OCI-LY1 (cell line): ENCODE measurements at regions not wholly inside any gene's neighbourhood (a gene's known extent, or its start where the extent isn't known, plus 50 kb on each side); places are given as distances from the start of the nearest gene placed in this dataset.

Experiments
- H2AFZ ChIP-seq: fragments of 200-600 bp; sonication (generic), shearing (Covaris generic); 2 replicates; pipeline ENCODE4 v1.6.0; 2014; ENCODE audit warnings: antibody characterized with exemption, mild to moderate bottlenecking, low read length
- H3F3A ChIP-seq: fragments of 200-600 bp; sonication (generic), shearing (Covaris generic); 2 replicates; pipeline ENCODE4 v1.6.0; 2014; ENCODE audit warnings: mild to moderate bottlenecking, antibody characterized with exemption, low read length, moderate library complexity; ENCODE audit not compliant: insufficient read depth
- H3K27ac ChIP-seq: fragments of 200-600 bp; sonication (generic); 2 replicates; pipeline ENCODE4 v1.5.1; 2014; ENCODE audit warnings: low read length, mixed run types, mild to moderate bottlenecking, low read depth; ENCODE audit not compliant: poor library complexity, severe bottlenecking
- H3K27me3 ChIP-seq: fragments of 200-600 bp; sonication (generic); 2 replicates; pipeline ENCODE4 v1.6.0; 2014; ENCODE audit warnings: antibody characterized with exemption, mild to moderate bottlenecking, low read length, moderate library complexity; ENCODE audit not compliant: insufficient read depth
- H3K36me3 ChIP-seq: fragments of 200-600 bp; sonication (generic); 2 replicates; pipeline ENCODE4 v1.6.1; 2014; ENCODE audit warnings: mild to moderate bottlenecking, antibody characterized with exemption, low read length, moderate library complexity, mixed read lengths; ENCODE audit not compliant: insufficient read depth
- H3K4me1 ChIP-seq: fragments of 200-600 bp; sonication (generic); 2 replicates; pipeline ENCODE4 v1.5.1; 2014; ENCODE audit warnings: mild to moderate bottlenecking, low read length, moderate library complexity; ENCODE audit not compliant: insufficient read depth, severe bottlenecking
- H3K4me2 ChIP-seq: fragments of 200-600 bp; sonication (generic), shearing (Covaris generic); 2 replicates; pipeline ENCODE4 v1.6.1; 2014; ENCODE audit warnings: low read length
- H3K4me3 ChIP-seq: fragments of 200-600 bp; sonication (generic); 2 replicates; pipeline ENCODE4 v1.5.1; 2014; ENCODE audit warnings: low read length, low read depth, mild to moderate bottlenecking, mixed read lengths; ENCODE audit not compliant: poor library complexity, severe bottlenecking
- H3K79me2 ChIP-seq: fragments of 200-600 bp; shearing (Covaris generic); 2 replicates; pipeline ENCODE4 v1.6.1; 2016; ENCODE audit warnings: mixed run types, low read length, mixed read lengths; ENCODE audit not compliant: insufficient read depth
- H3K9ac ChIP-seq: fragments of 200-600 bp; sonication (generic), shearing (Covaris generic); 2 replicates; pipeline ENCODE4 v1.6.1; 2014; ENCODE audit warnings: mild to moderate bottlenecking, low read length, mixed read lengths
- H3K9me2 ChIP-seq: fragments of 200-600 bp; sonication (generic), shearing (Covaris generic); 2 replicates; pipeline ENCODE4 v1.6.1; 2014; ENCODE audit warnings: low read depth, mild to moderate bottlenecking, low read length, mixed read lengths
- H3K9me3 ChIP-seq: fragments of 200-600 bp; shearing (Covaris generic); 2 replicates; pipeline ENCODE4 v1.6.1; 2014; ENCODE audit warnings: low read length, mixed read lengths
- H4K20me1 ChIP-seq: fragments of 200-600 bp; sonication (generic), shearing (Covaris generic); 2 replicates; pipeline ENCODE4 v1.6.0; 2016; ENCODE audit warnings: mild to moderate bottlenecking, low read length; ENCODE audit not compliant: insufficient read depth
- CTCF ChIP-seq: fragments of 200-600 bp; sonication (generic), shearing (Covaris generic); IDR thresholded peaks from 2 replicates; pipeline ENCODE4 v1.5.1; 2017; ENCODE audit warnings: mild to moderate bottlenecking, antibody characterized with exemption, low read length, moderate library complexity, mixed read lengths
- EZH2 ChIP-seq: fragments of 200-600 bp; sonication (generic), shearing (Covaris generic); IDR thresholded peaks from 2 replicates; pipeline ENCODE4 v1.8.0; 2017; ENCODE audit warnings: borderline replicate concordance, mixed run types, mild to moderate bottlenecking, antibody characterized with exemption, low read length, moderate library complexity, mixed read lengths

- no peak overlapping the region for H3K4me2 ChIP-seq
- no peak overlapping the region for H2AFZ ChIP-seq
- H3K36me3 ChIP-seq = no peaks in the 10 kb centered on the region
- no peaks in the 10 kb centered on the region for H3K9me2 ChIP-seq
- no peaks in the 10 kb centered on the region for H3K79me2 ChIP-seq
- no peaks in the 10 kb centered on the region for H3K4me1 ChIP-seq
- H3K27me3 ChIP-seq = no peaks in the 10 kb centered on the region; the same call in 1 of the 2 replicates
- no peak overlapping the region for H3K4me3 ChIP-seq
- no peak for TF ChIP-seq CTCF
- TF ChIP-seq EZH2 = no peak
- H3F3A ChIP-seq = no peaks in the 10 kb centered on the region
- H3K9me3 ChIP-seq = no peaks in the 10 kb centered on the region
- no peaks in the 10 kb centered on the region for H4K20me1 ChIP-seq
- H3K27ac ChIP-seq = no peak overlapping the region
- no peak overlapping the region for H3K9ac ChIP-seq
Observed at GRCh38 chr1:232464325-232464724, 165.6 kb downstream of the SIPA1L2 start.

- Histone ChIP-seq H3K79me2 (no peaks in the 10 kb centered on the region), H3K4me2 (no peak overlapping the region), H4K20me1 (no peaks in the 10 kb centered on the region), H2AFZ (no peak overlapping the region), H3F3A (no peaks in the 10 kb centered on the region), H3K9me3 (no peaks in the 10 kb centered on the region), H3K36me3 (no peaks in the 10 kb centered on the region), H3K9ac (no peak overlapping the region), H3K9me2 (no peaks in the 10 kb centered on the region), H3K4me1 (no peaks in the 10 kb centered on the region), H3K4me3 (no peak overlapping the region), H3K27me3 (no peaks in the 10 kb centered on the region; the same call in 1 of the 2 replicates), H3K27ac (no peak overlapping the region)
- TF ChIP-seq CTCF (no peak), EZH2 (no peak)
Observed at GRCh38 chr1:232463225-232463624, 166.7 kb downstream of the SIPA1L2 start.

- no peak overlapping the region for H3K4me3 ChIP-seq
- no peaks in the 10 kb centered on the region for H3K79me2 ChIP-seq
- H3K36me3 ChIP-seq = no peaks in the 10 kb centered on the region
- no peaks in the 10 kb centered on the region; the same call in 1 of the 2 replicates for H3K27me3 ChIP-seq
- no peak overlapping the region for H3K27ac ChIP-seq
- H3K9ac ChIP-seq = no peak overlapping the region
- no peaks in the 10 kb centered on the region for H3K4me1 ChIP-seq
- TF ChIP-seq CTCF = no peak
- TF ChIP-seq EZH2 = no peak
- H3K4me2 ChIP-seq = no peak overlapping the region
- H4K20me1 ChIP-seq = no peaks in the 10 kb centered on the region
- H3K9me2 ChIP-seq = no peaks in the 10 kb centered on the region
- H3K9me3 ChIP-seq = no peaks in the 10 kb centered on the region
- no peaks in the 10 kb centered on the region for H3F3A ChIP-seq
- no peak overlapping the region for H2AFZ ChIP-seq
Observed at GRCh38 chr1:232462213-232462612, 167.7 kb downstream of the SIPA1L2 start.
